ENCODE measurements at regions not wholly inside any gene's neighbourhood (a gene's known extent, or its start where the extent isn't known, plus 50 kb on each side); places are given as distances from the start of the nearest gene placed in this dataset.

- no peak for DNase-seq (ENCODE audit: low read depth)
These were observed 126.9 kb downstream of the SETD4 start for GRCh38 chr21:35933466-35933865.

- DNase-seq (ENCODE audit: low read depth): no peak
These were observed 128.0 kb downstream of the SETD4 start for GRCh38 chr21:35932232-35932911.

GRCh38 chr21:35929901-35930300, 130.4 kb downstream of the SETD4 start:
- no peak for DNase-seq (ENCODE audit: low read depth)

GRCh38 chr21:35927262-35927661, 133.1 kb downstream of the SETD4 start:
- DNase-seq (ENCODE audit: low read depth): no peak

- DNase-seq (ENCODE audit: low read depth): no peak
These were observed 134.2 kb downstream of the SETD4 start for GRCh38 chr21:35926003-35926740.

GRCh38 chr21:35925497-35925896, 134.8 kb downstream of the SETD4 start:
- DNase-seq (ENCODE audit: low read depth): no peak

- DNase-seq (ENCODE audit: low read depth): no peak
These were observed 135.5 kb downstream of the SETD4 start for GRCh38 chr21:35924714-35925301.

GRCh38 chr21:35923971-35924370, 136.4 kb downstream of the SETD4 start:
- no peak for DNase-seq (ENCODE audit: low read depth)

- DNase-seq (ENCODE audit: low read depth): no peak
These were observed 137.7 kb downstream of the SETD4 start for GRCh38 chr21:35922618-35923017.

GRCh38 chr21:35921471-35921870, 138.9 kb downstream of the SETD4 start:
- DNase-seq (ENCODE audit: low read depth): no peak

GRCh38 chr21:35920436-35920835, 139.9 kb downstream of the SETD4 start:
- DNase-seq (ENCODE audit: low read depth): no peak

GRCh38 chr21:35915030-35915429, 145.3 kb downstream of the SETD4 start:
- DNase-seq (ENCODE audit: low read depth): no peak

GRCh38 chr21:35911412-35912191, 148.7 kb downstream of the SETD4 start:
- DNase-seq (ENCODE audit: low read depth): no peak

- DNase-seq (ENCODE audit: low read depth): no peak
These were observed 150.7 kb downstream of the SETD4 start for GRCh38 chr21:35909456-35910223.

GRCh38 chr21:35908311-35909078, 151.8 kb downstream of the SETD4 start:
- no peak for DNase-seq (ENCODE audit: low read depth)

GRCh38 chr21:35906586-35906985, 153.7 kb downstream of the SETD4 start:
- DNase-seq (ENCODE audit: low read depth): no peak

GRCh38 chr21:35905963-35906345, 154.4 kb downstream of the SETD4 start:
- DNase-seq (ENCODE audit: low read depth): no peak

- no peak for DNase-seq (ENCODE audit: low read depth)
These were observed 155.0 kb downstream of the SETD4 start for GRCh38 chr21:35905096-35905962.

- DNase-seq (ENCODE audit: low read depth): no peak
These were observed 159.8 kb downstream of the SETD4 start for GRCh38 chr21:35900539-35900938.

GRCh38 chr21:35896060-35896459, 164.3 kb downstream of the SETD4 start:
- DNase-seq (ENCODE audit: low read depth): no peak

All from activated T-helper 1 cell treated with Interleukin-2 at 50 U/mL for 16 hours (primary cell).